ENCODE measurements at regions not wholly inside any gene's neighbourhood (a gene's known extent, or its start where the extent isn't known, plus 50 kb on each side); places are given as distances from the start of the nearest gene placed in this dataset.

GRCh38 chr9:16133556-16134227, 580.8 kb downstream of the CCDC171 start:
- no peak for DNase-seq (ENCODE audit: low read depth)

GRCh38 chr9:16134351-16134750, 581.5 kb downstream of the CCDC171 start:
- DNase-seq (ENCODE audit: low read depth), result no peak

- DNase-seq (ENCODE audit: low read depth), result no peak
These were observed 583.1 kb downstream of the CCDC171 start for GRCh38 chr9:16135968-16136367.

GRCh38 chr9:16136451-16136850, 583.6 kb downstream of the CCDC171 start:
- no peak for DNase-seq (ENCODE audit: low read depth)

GRCh38 chr9:16136961-16137360, 584.1 kb downstream of the CCDC171 start:
- DNase-seq (ENCODE audit: low read depth), result peak; percentile 79

GRCh38 chr9:16138561-16139491, 586.0 kb downstream of the CCDC171 start:
- DNase-seq (ENCODE audit: low read depth), result peak; percentile 86

GRCh38 chr9:16139774-16140173, 586.9 kb downstream of the CCDC171 start:
- no peak for DNase-seq (ENCODE audit: low read depth)

GRCh38 chr9:16143310-16143709, 590.5 kb downstream of the CCDC171 start:
- no peak for DNase-seq (ENCODE audit: low read depth)

GRCh38 chr9:16143947-16144890, 591.4 kb downstream of the CCDC171 start:
- DNase-seq (ENCODE audit: low read depth), result no peak

GRCh38 chr9:16145196-16145950, 592.5 kb downstream of the CCDC171 start:
- no peak for DNase-seq (ENCODE audit: low read depth)

- DNase-seq (ENCODE audit: low read depth), result no peak
These were observed 594.9 kb downstream of the CCDC171 start for GRCh38 chr9:16147726-16148125.

- DNase-seq (ENCODE audit: low read depth), result no peak
These were observed 597.7 kb downstream of the CCDC171 start for GRCh38 chr9:16150501-16150900.

GRCh38 chr9:16150938-16151650, 598.3 kb downstream of the CCDC171 start:
- no peak for DNase-seq (ENCODE audit: low read depth)

GRCh38 chr9:16152276-16153101, 599.6 kb downstream of the CCDC171 start:
- no peak for DNase-seq (ENCODE audit: low read depth)

- no peak for DNase-seq (ENCODE audit: low read depth)
These were observed 600.4 kb downstream of the CCDC171 start for GRCh38 chr9:16153221-16153620.

- DNase-seq (ENCODE audit: low read depth), result no peak
These were observed 600.9 kb downstream of the CCDC171 start for GRCh38 chr9:16153741-16154140.

- no peak for DNase-seq (ENCODE audit: low read depth)
These were observed 601.8 kb downstream of the CCDC171 start for GRCh38 chr9:16154521-16155078.

GRCh38 chr9:16155878-16156277, 603.0 kb downstream of the CCDC171 start:
- no peak for DNase-seq (ENCODE audit: low read depth)

GRCh38 chr9:16157216-16157615, 604.4 kb downstream of the CCDC171 start:
- DNase-seq (ENCODE audit: low read depth), result no peak
